ENCODE measurements at regions not wholly inside any gene's neighbourhood (a gene's known extent, or its start where the extent isn't known, plus 50 kb on each side); places are given as distances from the start of the nearest gene placed in this dataset.

- no peak for TF ChIP-seq CTCF (IDR thresholded peaks at IDR 0.05; ENCODE audit: borderline replicate concordance, control extremely low read depth, extremely low read depth, insufficient read depth, missing control alignments)
- no peak for DNase-seq (ENCODE audit: low spot score)
- in situ Hi-C loops (cut with MboI; ENCODE audit: low sequenced_read_pairs, unreplicated experiment) = no loop called here
Observed at GRCh38 chr10:58894929-58895328, 281.5 kb upstream of the PHYHIPL start.

GRCh38 chr10:58896229-58896628, 280.2 kb upstream of the PHYHIPL start:
- in situ Hi-C loops (cut with MboI; ENCODE audit: low sequenced_read_pairs, unreplicated experiment) = no loop called here
- no peak for DNase-seq (ENCODE audit: low spot score)
- no peak for TF ChIP-seq CTCF (IDR thresholded peaks at IDR 0.05; ENCODE audit: borderline replicate concordance, control extremely low read depth, extremely low read depth, insufficient read depth, missing control alignments)

- TF ChIP-seq CTCF (IDR thresholded peaks at IDR 0.05; ENCODE audit: borderline replicate concordance, control extremely low read depth, extremely low read depth, insufficient read depth, missing control alignments) = no peak
- DNase-seq (ENCODE audit: low spot score) = no peak
- in situ Hi-C loops (cut with MboI; ENCODE audit: low sequenced_read_pairs, unreplicated experiment) = no loop called here
Observed at GRCh38 chr10:58897236-58897635, 279.2 kb upstream of the PHYHIPL start.

GRCh38 chr10:58897708-58898107, 278.7 kb upstream of the PHYHIPL start:
- no peak for TF ChIP-seq CTCF (IDR thresholded peaks at IDR 0.05; ENCODE audit: borderline replicate concordance, control extremely low read depth, extremely low read depth, insufficient read depth, missing control alignments)
- in situ Hi-C loops (cut with MboI; ENCODE audit: low sequenced_read_pairs, unreplicated experiment) = no loop called here
- no peak for DNase-seq (ENCODE audit: low spot score)

- DNase-seq (ENCODE audit: low spot score) = no peak
- TF ChIP-seq CTCF (IDR thresholded peaks at IDR 0.05; ENCODE audit: borderline replicate concordance, control extremely low read depth, extremely low read depth, insufficient read depth, missing control alignments) = no peak
- in situ Hi-C loops (cut with MboI; ENCODE audit: low sequenced_read_pairs, unreplicated experiment) = no loop called here
Observed at GRCh38 chr10:58898854-58899573, 277.4 kb upstream of the PHYHIPL start.

- in situ Hi-C loops (cut with MboI; ENCODE audit: low sequenced_read_pairs, unreplicated experiment) = no loop called here
- TF ChIP-seq CTCF (IDR thresholded peaks at IDR 0.05; ENCODE audit: borderline replicate concordance, control extremely low read depth, extremely low read depth, insufficient read depth, missing control alignments) = no peak
- no peak for DNase-seq (ENCODE audit: low spot score)
Observed at GRCh38 chr10:58901092-58901646, 275.3 kb upstream of the PHYHIPL start.
